GM21529 (cell line): ENCODE measurements at regions not wholly inside any gene's neighbourhood (a gene's known extent, or its start where the extent isn't known, plus 50 kb on each side); places are given as distances from the start of the nearest gene placed in this dataset.
"Not testable (repeated sequence)": the region's sequence is repeated elsewhere in the genome, so short reads cannot be mapped to it uniquely, and the experiment has no call there.

Experiments used
- ATAC-seq: cut with Tn5 transposase; IDR thresholded peaks from one replicate; pipeline ENCODE4 v1.9.1; 2021; ENCODE audit not compliant: unreplicated experiment

GRCh38 chr9:110131499-110131898 lies 76.5 kb downstream of the C9orf152 start:
- ATAC-seq: no peak

- not testable (repeated sequence) for ATAC-seq
Observed at GRCh38 chr9:110132531-110132930, 75.4 kb downstream of the C9orf152 start.

- no peak for ATAC-seq
Observed at GRCh38 chr9:110133059-110133458, 74.9 kb downstream of the C9orf152 start.

GRCh38 chr9:110133608-110134210 lies 74.2 kb downstream of the C9orf152 start:
- no peak for ATAC-seq

GRCh38 chr9:110135846-110136245 lies 72.1 kb downstream of the C9orf152 start:
- ATAC-seq: no peak

- ATAC-seq: no peak
Observed at GRCh38 chr9:110136802-110137201, 71.2 kb downstream of the C9orf152 start.

- no peak for ATAC-seq
Observed at GRCh38 chr9:110140276-110140675, 67.7 kb downstream of the C9orf152 start.

GRCh38 chr9:110141227-110141793 lies 66.6 kb downstream of the C9orf152 start:
- ATAC-seq: no peak

GRCh38 chr9:110142253-110142652 lies 65.7 kb downstream of the C9orf152 start:
- ATAC-seq: no peak

GRCh38 chr9:110142868-110143481 lies 65.0 kb downstream of the C9orf152 start:
- no peak for ATAC-seq

GRCh38 chr9:110143485-110143884 lies 64.5 kb downstream of the C9orf152 start:
- ATAC-seq: peak; percentile 38

GRCh38 chr9:110143950-110144545 lies 63.9 kb downstream of the C9orf152 start:
- ATAC-seq: peak; percentile 60

GRCh38 chr9:110146373-110146772 lies 61.6 kb downstream of the C9orf152 start:
- no peak for ATAC-seq

- peak; percentile 77 for ATAC-seq
Observed at GRCh38 chr9:110148384-110148783, 59.6 kb downstream of the C9orf152 start.

GRCh38 chr9:110148891-110149290 lies 59.1 kb downstream of the C9orf152 start:
- peak; percentile 21 for ATAC-seq
